ENCODE measurements at regions not wholly inside any gene's neighbourhood (a gene's known extent, or its start where the extent isn't known, plus 50 kb on each side); places are given as distances from the start of the nearest gene placed in this dataset.
"Not testable (repeated sequence)": the region's sequence is repeated elsewhere in the genome, so short reads cannot be mapped to it uniquely, and the experiment has no call there.

DNA sequence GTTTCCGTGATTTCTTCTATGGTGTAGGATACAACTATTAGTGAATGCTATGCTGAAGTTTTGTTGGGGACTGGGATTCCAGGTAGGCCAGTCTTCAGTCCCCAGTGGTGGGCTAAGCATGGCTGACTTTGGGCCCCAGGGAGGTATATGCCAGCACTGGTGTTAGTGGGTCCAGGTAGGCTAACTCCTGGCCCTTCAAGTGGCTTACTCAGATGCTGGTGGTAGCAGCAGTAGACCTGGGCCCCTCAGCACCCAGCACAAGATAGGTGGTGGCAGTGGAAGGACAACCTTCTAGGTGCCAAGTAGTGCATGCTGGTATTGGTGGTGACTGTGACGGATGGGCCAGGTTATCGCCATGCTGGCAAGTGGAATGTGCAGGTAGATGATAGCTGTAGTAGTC is 955.1 kb downstream of the TMTC2 start:
- no peak for DNase-seq

DNA sequence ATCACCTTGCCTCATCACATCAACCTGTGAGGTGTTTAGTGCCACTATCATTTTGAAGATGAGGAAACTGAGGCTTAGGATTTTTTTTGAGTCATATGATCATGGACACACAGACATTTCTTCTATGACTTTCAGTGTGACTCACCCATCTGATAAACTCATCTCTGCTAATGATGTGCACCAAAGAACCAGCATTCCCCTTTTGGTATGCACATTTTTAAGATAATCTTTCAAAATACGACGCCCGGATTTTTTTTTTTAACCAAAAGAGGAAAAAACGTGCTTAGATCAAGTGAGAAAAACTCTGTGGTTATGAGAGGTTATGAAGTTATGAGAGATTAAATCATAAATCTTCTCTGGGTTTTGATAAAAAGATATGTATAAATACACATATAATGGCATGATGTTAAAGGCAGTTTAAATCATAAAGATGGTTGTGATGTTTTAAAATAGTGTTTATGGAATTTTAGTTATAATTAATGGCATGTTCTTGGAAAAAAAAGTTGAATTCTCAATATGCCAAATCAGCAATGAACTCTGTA is 948.1 kb downstream of the TMTC2 start:
- no peak for DNase-seq

DNA sequence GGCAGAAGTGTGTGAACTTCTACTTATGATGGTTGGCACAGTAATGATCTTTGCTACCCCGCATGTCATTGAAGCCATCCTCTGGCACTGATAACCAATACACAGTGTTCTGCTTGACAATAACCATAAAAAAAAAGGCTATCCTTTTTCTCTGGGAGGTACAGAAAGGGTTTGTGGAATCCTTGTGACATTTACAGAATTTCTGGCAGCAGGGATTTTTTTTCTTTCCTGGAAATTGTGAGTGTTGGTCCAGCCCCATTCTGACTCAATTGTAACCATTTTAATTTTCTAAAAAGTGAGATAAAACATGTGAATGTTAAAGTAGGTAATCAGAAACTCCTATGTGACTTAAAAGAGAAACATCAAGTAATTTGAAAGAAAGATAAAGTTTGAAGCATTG is 943.8 kb downstream of the TMTC2 start:
- no peak for DNase-seq

DNA sequence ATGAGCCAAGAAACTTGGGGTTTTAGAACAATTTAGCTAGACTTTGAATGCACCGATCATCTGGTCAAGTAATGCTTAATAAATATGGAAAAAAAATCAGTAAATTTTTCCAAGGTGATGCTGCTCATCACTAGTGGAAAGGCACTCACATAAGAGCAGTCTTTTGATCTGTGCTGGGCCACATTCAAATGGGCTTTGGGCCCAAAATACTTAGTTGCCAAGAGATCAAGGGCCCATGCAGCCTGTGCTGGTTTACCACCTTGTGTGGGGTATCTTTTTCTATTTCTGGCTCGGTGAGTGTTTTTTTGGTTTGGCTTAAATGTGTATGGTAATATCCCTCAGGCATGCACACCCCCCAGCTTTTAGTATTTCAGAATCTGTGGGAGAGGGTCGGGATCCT is 943.2 kb downstream of the TMTC2 start:
- DNase-seq, result no peak

DNA sequence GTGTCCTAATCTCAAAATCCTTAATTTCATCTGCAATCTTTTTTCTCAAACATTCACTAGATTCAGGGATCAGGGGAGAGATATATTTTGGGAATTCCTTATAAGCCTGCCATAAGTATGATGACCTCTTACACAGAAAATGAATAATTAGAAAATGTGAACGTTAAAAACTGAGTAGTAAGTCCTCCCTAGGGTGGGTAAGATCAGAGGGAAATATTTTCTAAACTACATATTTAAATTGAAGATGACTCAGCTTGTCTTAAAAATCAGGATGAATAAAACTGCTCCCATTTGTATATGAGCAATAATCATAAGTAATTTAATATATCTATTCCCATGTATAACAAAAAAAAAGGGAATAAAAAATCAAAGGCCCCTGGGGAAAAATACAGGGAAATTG is 935.5 kb downstream of the TMTC2 start:
- DNase-seq, result no peak

DNA sequence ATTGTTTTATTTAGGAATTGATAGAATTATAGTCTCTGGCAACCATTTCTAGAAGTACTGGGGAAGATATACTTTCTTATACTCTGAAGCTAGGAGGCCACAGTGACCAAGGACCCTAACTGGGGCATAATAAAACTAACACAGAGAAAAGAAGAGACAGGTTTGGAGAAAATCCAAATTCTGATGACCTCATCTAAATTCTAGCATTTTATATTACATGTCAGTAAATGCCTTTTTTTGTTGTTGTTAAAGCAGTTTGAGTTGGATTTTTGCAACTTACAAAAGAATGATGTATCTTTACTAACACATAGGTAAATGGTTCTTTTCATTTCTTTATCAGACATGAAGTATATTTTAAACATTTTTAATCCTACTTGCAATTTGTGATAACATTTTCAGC is 933.3 kb downstream of the TMTC2 start:
- DNase-seq, result no peak

DNA sequence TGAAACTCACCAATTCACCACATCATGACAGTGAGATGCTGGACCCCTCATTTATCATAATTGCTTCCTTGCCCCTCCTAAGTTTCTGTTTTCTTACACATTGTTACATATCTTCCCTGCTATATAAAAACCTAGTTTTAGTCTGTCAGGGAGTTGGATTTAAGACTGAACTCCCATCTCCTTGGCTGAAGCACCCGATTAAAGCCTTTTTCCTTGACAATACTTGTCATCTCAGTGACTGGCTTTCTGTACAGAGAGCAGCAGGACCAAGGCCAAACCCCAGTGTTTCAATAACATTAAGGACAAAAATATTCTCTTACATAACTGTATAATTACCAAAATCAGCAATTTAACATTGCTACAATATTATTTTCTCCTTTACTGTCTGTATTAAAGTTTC is 928.4 kb downstream of the TMTC2 start:
- no peak for DNase-seq

DNA sequence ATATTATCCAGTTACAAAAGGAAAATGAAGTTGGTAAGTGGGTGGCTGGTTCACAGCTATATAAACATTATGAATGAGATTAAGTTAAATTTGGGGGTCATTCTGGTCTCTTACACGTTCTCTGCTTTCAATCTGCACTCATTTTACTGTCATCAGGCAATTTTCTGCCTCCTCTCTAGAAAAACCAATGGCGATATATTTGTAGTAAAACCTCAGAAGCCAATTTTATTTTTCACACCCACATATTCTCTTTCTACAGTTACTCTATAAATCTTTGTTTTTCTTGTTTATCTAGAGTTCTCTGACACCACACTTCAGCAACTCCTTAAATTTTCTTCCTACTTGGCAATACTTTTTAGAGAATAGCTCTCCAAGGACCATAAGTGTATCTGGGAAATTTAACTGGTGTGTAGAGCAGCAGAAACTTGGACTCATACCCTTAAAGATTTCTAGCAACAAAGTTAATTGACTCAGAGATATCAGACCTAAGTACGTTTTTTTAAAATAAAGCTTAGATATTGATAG is 926.9 kb downstream of the TMTC2 start:
- DNase-seq, result no peak

DNA sequence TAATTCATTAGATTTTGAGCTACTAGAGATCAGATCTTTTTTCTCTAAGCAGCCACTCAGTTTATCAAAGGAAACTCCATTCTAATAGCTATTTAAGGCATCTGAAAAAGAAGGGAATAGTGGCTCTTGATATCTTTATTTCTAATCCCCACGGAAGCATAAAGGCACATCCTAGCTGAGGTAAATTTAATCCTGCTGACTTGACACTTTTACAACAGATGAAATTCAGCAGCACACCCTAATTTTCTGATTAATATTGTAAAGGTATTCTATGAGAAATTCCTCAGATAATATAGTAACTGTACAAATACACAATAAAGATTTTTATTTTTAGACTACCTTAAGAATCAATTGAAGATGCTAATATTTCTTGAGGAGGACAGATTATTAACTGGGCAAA is 916.4 kb downstream of the TMTC2 start:
- no peak for DNase-seq

DNA sequence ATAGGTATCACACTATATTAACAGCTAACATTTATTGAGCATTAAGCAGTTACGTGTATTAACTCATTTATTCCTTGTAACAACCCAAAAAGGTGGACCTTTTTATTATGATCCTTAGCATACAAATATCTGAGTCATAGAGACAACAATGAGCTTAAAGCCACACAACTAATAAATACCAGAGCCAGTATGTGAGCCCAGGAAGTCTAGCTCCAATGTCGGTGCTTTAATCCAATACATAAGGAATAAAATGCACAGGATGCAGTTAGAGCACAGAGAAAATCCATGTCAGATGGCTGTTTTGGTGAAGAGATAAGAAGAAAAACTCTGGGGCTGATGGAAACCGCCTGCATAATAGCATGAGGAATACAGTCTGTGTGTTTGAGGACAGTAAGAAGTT is 888.6 kb downstream of the TMTC2 start:
- no peak for DNase-seq

DNA sequence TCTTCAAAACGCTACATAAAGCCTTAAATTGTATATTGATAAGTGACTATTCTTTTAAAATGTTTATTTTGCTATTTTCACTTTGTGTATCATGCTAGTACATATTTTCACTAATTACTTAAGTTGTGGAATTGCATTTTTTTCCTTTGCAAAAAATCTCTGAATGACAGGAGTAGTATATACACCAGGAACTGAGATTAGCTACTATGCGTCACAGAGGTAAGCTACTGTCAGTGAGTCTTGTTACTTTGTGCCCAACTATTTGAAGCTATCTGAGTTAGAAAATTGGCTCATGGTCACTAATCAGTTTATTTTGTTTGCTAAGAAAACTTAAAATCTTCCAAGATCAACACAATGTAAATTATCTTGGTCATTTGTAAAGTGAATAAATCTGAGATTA is 887.4 kb downstream of the TMTC2 start:
- DNase-seq, result no peak

DNA sequence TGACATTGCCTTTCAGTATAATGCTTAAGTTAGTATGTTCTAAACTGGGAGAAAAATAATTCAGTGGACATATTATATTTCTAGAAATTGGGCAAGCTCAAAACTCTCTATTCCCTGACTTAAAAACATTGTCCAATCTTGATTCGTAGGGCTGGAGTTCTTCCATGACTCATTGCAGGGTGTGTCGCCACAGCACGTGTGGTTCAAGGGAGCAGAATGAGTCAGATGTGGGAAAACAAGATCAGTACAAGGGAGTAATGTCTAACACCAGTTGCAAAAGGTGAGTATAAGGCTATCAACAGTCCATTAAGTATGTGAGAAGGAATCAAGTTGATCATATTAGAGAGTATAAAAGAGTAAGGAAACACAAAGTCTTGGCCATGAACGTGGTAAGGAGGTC is 887.0 kb downstream of the TMTC2 start:
- DNase-seq, result no peak

DNA sequence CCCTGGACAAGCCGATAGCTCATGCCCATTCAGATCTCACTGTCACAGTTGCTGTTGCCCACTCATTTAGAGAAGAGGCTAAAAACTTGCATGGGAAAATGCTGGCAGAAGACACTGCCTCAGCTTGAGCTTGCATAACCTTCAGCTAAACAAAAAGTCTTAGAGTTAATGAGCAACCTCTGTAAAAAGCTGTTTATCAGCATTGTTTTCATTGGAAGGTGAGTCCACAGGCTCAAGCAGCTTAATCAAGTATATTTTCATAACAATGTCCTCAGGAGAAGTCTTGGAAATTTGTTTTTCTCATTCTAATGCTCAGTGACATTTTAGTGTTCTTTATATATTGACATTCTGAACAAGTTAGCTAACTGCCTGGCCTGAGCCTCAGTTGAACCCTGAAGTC is 872.9 kb downstream of the TMTC2 start:
- DNase-seq, result no peak

DNA sequence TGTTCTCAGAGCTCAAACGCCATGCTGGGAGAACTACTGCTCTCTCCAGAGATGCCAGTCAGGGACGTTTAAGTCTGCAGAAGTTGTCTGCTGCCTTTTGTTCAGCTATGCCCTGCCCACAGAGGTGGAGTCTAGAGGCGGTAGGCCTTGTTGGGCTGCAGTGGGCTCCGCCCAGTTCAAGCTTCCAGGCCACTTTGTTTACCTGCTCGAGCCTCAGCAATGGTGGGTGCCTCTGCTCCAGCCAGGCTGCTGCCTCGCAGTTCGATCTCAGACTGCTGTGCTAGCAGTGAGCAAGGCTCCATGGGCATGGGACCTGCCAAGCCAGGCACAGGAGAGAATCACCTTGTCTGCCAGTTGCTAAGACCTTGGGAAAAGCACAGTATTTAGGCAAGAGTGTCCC is 869.3 kb downstream of the TMTC2 start:
- DNase-seq, result not testable (repeated sequence)

DNA sequence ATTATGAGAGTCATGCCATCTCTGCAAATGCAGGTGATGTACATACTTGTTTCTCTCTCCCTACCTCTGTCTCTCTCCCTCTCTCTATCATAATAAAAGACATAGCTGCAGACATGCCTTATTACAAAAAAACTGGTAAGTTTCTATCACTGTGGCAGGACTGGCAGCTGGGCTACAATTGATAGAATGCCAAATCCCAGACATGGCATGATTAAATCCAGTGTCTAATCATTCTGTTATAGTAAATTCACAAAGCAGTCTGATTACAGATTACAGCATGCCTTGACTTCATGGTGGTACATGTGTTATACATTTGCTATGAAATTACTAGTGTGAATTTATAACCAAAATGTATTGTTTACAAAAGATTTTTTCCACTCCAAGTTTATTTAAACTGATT is 854.7 kb downstream of the TMTC2 start:
- no peak for DNase-seq

DNA sequence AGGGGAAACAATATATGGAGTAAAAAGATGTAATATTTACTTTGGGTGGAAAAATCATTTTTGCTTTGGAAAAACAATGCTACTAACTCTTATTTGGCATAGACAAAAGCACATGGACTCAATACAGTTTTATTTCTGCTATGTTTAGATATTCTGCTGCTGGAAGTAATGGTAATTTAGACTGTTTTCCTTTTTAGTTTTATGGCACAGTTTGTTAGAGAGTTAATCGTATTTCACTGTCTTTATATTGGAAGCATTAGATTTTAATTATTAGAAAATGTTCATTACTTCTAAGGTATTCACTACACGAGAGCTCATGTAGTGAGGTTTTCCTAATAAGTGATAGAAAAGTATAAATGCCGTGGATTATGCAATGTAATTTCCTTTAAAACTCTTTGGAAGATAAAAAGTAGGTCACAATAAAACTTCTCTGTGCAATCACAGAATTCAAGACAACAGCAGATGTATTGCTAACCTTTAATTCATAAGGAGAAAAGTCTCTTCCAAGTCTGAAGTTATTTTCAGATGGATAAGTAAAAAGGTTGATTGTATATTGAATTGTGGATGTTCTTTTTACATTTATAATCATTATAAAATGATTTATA is 851.8 kb downstream of the TMTC2 start:
- DNase-seq, result no peak

DNA sequence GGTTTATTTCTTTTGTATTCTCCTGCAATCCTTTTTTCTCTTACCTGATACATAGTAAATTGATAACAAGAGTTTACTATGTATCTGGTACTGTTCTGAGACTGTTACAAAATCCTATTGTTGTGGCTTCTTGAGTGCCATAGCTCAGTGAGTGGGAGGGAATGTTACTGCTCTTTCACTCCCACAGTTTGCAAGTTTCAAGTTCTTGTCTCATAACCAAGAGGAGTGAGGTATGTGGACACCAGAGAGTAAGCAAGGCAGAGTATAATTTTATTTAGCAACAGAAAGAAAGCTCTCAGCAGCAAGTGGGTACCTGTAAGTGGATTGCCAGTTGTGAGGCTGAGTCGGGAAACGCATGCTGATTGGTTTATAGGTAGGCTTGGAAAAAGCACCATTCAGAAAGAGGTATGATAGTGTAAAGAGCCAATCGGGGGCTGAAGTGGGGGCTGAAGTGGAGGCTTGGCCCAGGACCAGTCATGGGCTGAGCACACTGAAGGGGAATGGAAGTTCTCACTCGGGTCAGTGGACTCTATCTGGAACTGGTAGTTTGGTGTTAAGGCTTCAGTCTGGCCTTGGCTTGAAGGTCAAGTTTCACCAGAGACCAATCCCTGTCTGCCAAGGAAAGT is 850.8 kb downstream of the TMTC2 start:
- no peak for DNase-seq

DNA sequence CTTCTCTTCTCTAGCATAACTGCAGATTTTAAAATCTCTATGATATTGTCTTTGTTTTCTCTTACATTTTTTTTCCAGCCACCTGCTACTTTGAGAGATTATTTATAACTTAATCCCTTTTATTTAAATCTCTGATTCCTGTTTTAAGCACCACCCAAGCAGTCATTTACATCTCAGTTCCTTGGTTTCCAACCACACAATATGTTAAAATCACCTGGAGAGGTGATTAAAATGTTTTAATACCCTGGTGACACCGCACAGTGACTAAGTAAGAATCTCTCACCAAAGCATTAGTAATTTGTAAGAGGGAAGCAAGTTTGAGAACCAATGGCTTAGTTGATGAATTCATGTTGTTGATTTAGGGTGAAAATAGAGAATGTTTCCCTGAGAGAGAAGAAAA is 849.8 kb downstream of the TMTC2 start:
- DNase-seq, result no peak

DNA sequence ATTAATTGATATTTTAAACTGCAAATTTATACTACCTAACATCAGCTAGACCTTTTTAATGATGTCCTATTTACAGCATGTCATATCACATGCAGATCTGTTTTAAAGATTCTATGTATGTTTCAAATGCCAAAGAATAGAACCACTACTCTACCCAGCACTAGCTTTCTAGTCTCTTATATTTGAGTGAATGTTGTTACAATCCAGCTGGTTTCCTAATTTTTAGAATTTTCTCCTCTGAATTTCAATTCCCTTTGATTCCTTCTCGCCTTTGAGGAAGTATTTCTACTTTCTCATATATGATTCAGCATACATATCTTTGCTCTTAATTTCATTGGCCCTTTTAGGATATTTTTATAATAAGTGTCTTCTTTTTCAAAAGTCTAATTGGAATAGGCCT is 841.9 kb downstream of the TMTC2 start:
- no peak for DNase-seq

DNA sequence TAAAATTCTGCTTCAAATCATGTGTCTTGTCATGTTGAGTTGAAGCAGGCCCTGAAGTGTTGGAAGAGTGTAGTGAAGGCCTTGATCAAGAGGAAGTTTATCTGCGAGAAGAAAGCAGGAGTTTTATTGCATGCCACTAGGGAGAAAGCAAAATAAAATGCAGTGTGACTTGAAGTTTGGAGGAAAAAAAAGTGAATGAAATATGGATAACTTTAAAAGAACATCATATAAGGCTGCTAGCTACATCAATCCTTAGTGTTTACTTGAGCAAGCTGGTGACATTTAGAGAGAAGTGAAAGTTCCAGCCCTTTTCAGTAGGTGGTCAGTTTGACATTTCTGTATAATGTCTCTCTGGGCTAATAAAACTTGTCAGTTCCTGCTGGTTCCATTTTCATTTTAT is 841.1 kb downstream of the TMTC2 start:
- DNase-seq, result no peak

DNA sequence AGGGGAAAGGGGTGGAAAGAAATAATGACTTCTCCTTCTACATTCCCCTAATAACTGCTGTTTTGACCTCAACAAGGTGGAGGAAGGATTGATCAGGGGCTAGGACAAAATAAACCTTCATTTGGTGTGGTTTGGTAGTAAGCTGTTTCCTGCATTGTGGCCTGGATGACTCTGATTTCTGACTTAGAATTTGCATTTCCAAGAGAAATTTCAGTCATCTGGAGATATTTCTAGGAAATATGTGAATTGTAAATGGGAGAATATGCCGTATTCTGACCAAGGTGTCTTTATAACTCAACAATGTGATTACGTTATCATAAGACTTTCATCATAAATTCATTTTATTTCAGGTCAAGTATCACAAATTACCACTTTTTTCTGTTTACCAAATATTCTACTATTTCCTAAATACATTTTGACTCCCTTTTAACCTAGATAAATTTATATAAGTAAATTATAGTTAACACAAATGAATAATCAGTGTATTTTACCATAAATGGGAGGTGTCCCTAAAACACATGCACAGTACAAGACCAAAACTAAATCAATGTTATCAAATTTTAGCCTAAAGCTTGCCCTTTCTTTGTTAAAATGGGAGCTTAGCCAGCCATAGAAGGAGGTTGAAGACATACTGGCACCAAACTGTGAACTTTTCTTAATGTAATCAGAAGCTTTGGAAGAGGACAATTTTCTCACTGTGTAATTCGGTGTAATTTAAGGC is 828.8 kb downstream of the TMTC2 start:
- DNase-seq, result no peak

DNA sequence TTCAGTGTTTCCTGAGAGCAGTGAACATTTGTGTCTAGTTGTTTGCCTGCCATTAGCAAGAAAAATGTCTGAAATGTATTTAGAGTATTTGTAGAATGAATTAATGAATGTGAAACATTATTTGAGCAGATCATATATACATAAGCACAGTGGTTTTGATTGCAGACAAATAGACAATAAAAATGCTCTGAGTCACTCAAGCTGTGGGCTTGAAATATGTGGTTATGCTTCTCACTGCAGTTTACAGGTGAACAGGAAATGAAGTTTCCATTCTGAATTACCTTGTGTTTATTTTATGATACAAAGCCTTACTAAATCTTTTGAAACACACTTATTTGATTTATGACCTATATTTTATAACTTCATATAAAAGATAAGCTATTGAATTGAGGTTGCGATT is 827.7 kb downstream of the TMTC2 start:
- DNase-seq, result no peak

DNA sequence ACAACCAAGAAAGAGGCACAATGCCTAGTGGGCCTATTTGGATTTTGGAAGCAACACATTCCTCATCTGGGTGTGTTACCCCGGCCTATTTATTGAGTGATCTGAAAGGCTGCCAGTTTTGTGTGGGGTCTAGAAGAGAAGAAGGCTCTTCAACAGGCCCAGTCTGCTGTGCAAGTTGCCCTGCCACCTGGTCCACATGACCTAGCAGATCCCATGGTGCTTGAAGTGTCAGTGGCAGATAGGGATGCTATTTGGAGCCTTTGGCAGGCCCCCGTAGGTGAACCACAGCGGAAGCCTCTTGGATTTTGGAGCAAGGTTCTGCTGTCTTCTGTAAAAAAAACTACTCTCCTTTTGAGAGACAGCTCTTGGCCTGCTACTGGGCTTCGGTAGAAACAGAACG is 820.1 kb downstream of the TMTC2 start:
- DNase-seq, result no peak

DNA sequence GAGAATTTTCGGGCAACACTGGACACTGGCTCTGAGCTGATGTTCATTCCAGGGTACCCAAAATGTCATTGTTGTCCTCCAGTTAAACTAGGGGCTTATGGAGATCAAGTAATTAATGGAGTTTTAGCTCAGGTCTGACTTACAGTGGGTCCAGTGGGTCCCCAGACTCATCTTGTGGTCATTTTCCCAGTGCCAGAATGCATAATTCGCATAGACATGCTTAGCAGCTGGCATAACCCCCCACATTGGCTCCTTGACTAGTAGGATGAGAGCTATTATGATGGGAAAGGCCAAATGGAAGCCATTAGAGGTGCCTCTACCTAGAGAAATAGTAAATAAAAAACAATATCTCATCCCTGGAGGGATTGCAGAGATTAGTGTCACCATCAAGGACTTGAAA is 818.9 kb downstream of the TMTC2 start:
- DNase-seq, result no peak
